ENCODE measurements at regions not wholly inside any gene's neighbourhood (a gene's known extent, or its start where the extent isn't known, plus 50 kb on each side); places are given as distances from the start of the nearest gene placed in this dataset.

DNA sequence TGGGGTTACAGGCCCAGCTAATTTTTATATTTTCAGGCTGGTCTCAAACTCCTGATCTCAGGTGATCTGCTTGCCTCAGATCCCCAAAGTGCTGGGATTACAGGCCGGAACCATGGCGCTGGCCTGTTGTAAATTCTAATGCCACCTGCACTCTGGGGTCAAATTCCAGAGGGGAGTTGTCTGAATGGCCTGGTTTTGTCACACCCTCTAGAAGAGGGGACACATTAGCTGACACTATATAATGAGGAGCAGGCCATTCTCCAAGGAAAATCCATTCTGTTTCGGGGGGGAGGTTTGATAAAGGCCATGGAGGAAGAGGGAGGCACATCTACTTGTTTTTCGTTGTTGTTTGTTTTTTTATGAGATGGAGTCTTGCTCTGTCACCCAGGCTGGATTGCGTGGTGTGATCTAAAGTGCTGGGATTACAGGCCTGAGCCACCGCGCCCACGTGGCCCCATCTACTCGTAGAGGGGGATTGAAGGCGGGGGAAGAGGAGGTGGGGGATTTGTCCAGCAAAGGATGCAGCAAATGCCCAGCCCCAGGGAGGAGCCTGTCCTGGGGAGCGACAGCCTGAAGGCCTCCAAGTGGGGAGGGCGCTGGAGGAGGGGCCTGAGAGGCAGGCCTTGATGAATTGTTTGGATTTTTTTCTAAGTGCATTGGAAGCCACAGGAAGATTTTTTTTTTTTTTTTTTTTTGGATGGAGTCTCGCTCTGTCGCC, 78.4 kb upstream of the SLC45A1 start:
- TF ChIP-seq OSR1 (CRISPR knock-in tag; IDR thresholded peaks at IDR 0.05), result no peak
- TF ChIP-seq, protein P1, sequence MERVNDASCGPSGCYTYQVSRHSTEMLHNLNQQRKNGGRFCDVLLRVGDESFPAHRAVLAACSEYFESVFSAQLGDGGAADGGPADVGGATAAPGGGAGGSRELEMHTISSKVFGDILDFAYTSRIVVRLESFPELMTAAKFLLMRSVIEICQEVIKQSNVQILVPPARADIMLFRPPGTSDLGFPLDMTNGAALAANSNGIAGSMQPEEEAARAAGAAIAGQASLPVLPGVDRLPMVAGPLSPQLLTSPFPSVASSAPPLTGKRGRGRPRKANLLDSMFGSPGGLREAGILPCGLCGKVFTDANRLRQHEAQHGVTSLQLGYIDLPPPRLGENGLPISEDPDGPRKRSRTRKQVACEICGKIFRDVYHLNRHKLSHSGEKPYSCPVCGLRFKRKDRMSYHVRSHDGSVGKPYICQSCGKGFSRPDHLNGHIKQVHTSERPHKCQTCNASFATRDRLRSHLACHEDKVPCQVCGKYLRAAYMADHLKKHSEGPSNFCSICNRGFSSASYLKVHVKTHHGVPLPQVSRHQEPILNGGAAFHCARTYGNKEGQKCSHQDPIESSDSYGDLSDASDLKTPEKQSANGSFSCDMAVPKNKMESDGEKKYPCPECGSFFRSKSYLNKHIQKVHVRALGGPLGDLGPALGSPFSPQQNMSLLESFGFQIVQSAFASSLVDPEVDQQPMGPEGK (CRISPR knock-in tag; IDR thresholded peaks at IDR 0.05; ENCODE audit: borderline replicate concordance), result no peak
- TF ChIP-seq GLIS3 (CRISPR knock-in tag; IDR thresholded peaks at IDR 0.05), result no peak
- no peak for TF ChIP-seq ZNF70 (CRISPR knock-in tag; IDR thresholded peaks at IDR 0.05)
- no peak for TF ChIP-seq ZC3H10 (CRISPR knock-in tag; IDR thresholded peaks at IDR 0.05)
- TF ChIP-seq ISL1 (CRISPR knock-in tag; IDR thresholded peaks at IDR 0.05), result no peak
- TF ChIP-seq ESRRG (CRISPR knock-in tag; IDR thresholded peaks at IDR 0.05), result no peak
- TF ChIP-seq, protein P2, sequence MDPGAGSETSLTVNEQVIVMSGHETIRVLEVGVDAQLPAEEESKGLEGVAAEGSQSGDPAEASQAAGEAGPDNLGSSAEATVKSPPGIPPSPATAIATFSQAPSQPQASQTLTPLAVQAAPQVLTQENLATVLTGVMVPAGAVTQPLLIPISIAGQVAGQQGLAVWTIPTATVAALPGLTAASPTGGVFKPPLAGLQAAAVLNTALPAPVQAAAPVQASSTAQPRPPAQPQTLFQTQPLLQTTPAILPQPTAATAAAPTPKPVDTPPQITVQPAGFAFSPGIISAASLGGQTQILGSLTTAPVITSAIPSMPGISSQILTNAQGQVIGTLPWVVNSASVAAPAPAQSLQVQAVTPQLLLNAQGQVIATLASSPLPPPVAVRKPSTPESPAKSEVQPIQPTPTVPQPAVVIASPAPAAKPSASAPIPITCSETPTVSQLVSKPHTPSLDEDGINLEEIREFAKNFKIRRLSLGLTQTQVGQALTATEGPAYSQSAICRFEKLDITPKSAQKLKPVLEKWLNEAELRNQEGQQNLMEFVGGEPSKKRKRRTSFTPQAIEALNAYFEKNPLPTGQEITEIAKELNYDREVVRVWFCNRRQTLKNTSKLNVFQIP (CRISPR knock-in tag; IDR thresholded peaks at IDR 0.05; ENCODE audit: borderline replicate concordance, low read depth), result no peak
- no peak for TF ChIP-seq ZFP3 (CRISPR knock-in tag; IDR thresholded peaks at IDR 0.05)
- no peak for TF ChIP-seq TCF4 (CRISPR knock-in tag; IDR thresholded peaks at IDR 0.05; ENCODE audit: borderline replicate concordance)
- TF ChIP-seq, protein P3, sequence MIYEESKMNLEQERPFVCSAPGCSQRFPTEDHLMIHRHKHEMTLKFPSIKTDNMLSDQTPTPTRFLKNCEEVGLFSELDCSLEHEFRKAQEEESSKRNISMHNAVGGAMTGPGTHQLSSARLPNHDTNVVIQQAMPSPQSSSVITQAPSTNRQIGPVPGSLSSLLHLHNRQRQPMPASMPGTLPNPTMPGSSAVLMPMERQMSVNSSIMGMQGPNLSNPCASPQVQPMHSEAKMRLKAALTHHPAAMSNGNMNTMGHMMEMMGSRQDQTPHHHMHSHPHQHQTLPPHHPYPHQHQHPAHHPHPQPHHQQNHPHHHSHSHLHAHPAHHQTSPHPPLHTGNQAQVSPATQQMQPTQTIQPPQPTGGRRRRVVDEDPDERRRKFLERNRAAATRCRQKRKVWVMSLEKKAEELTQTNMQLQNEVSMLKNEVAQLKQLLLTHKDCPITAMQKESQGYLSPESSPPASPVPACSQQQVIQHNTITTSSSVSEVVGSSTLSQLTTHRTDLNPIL (CRISPR knock-in tag; IDR thresholded peaks at IDR 0.05; ENCODE audit: low read depth), result no peak
- no peak for TF ChIP-seq ZFP30 (CRISPR knock-in tag; IDR thresholded peaks at IDR 0.05)

Data from SK-N-SH treated with all-trans-retinoic acid at 6 μM for 48 hours (cell line).